SK-N-SH (cell line): ENCODE measurements at regions not wholly inside any gene's neighbourhood (a gene's known extent, or its start where the extent isn't known, plus 50 kb on each side); places are given as distances from the start of the nearest gene placed in this dataset.

Source experiments
- CTCF ChIA-PET: fragments of 300-600, 350-600 bp; formaldehyde crosslinking; extraction: SDS; loops from one replicate; lab custom pipeline; 2021; lab: Yijun Ruan, JAX
- POLR2A ChIA-PET: fragments of 350-600 bp; sonication (Branson Sonifier 250); formaldehyde crosslinking; extraction: SDS; loops from one replicate; lab custom pipeline; 2020; ENCODE audit warnings: antibody characterized with exemption, inconsistent platforms; lab: Yijun Ruan, JAX
- DNase-seq: peaks from one replicate; pipeline ENCODE4 v3.0.0; 2012
- H2AFZ ChIP-seq: fragments of 200-600 bp; sonication (generic); 2 replicates; pipeline ENCODE4 v1.8.1; 2016; ENCODE audit warnings: antibody characterized with exemption, mild to moderate bottlenecking, low read depth
- H3F3A ChIP-seq: fragments of 200-600 bp; sonication (generic); replicated peaks from 2 replicates; pipeline ENCODE3; 2016; ENCODE audit warnings: antibody characterized with exemption, mild to moderate bottlenecking; ENCODE audit not compliant: insufficient read depth
- H3K27ac ChIP-seq, 2 experiments: fragments of 200-500 bp in 1 of 2; fragments of 200-600 bp in 1 of 2; sonication (Bioruptor generic) in 1 of 2; sonication (generic), shearing (Covaris generic) in 1 of 2; 2 replicates each; pipeline versions ENCODE4 v1.5.1 to v1.6.1; 2014 to 2016; ENCODE audit warnings: low read depth in 2 of 2, inconsistent platforms in 1 of 2, low read length in 1 of 2, mild to moderate bottlenecking in 1 of 2, mixed read lengths in 1 of 2
- H3K27me3 ChIP-seq: fragments of 200-600 bp; sonication (generic), shearing (Covaris generic); 2 replicates; pipeline ENCODE4 v1.6.1; 2016; ENCODE audit warnings: mixed run types; ENCODE audit not compliant: insufficient read depth
- H3K36me3 ChIP-seq, 2 experiments: fragments of 200-500 bp in 1 of 2; fragments of 200-600 bp in 1 of 2; sonication (Bioruptor generic) in 1 of 2; sonication (generic) in 1 of 2; replicated peaks in 1 of 2; 2 replicates each; pipeline versions ENCODE3 to v1.5.1; 2014 to 2016; ENCODE audit warnings: low read length in 1 of 2, mild to moderate bottlenecking in 1 of 2; ENCODE audit not compliant: insufficient read depth in 2 of 2, control insufficient read depth in 1 of 2
- H3K4me1 ChIP-seq, 2 experiments: fragments of 200-500 bp in 1 of 2; fragments of 200-600 bp in 1 of 2; sonication (Bioruptor generic) in 1 of 2; sonication (generic), shearing (Covaris generic) in 1 of 2; 2 replicates each; pipeline versions ENCODE4 v1.5.1 to v1.6.1; 2014 to 2016; ENCODE audit warnings: low read depth in 1 of 2, low read length in 1 of 2, mixed run types in 1 of 2; ENCODE audit not compliant: insufficient read depth in 2 of 2, control insufficient read depth in 1 of 2
- H3K4me2 ChIP-seq: fragments of 200-600 bp; sonication (generic), shearing (Covaris generic); 2 replicates; pipeline ENCODE4 v1.6.1; 2017; ENCODE audit warnings: mixed run types
- H3K4me3 ChIP-seq, 2 experiments: fragments of 200-500 bp in 1 of 2; fragments of 200-600 bp in 1 of 2; sonication (Bioruptor generic) in 1 of 2; sonication (generic), shearing (Covaris generic) in 1 of 2; 2 replicates each; pipeline versions ENCODE4 v1.5.1 to v1.8.1; 2014 to 2016; ENCODE audit warnings: low read depth in 2 of 2, inconsistent platforms in 1 of 2, low read length in 1 of 2, mild to moderate bottlenecking in 1 of 2, mixed read lengths in 1 of 2, moderate library complexity in 1 of 2
- H3K79me2 ChIP-seq: fragments of 200-600 bp; sonication (generic); 2 replicates; pipeline ENCODE4 v1.8.1; 2017; ENCODE audit warnings: mild to moderate bottlenecking; ENCODE audit not compliant: insufficient read depth
- H3K9ac ChIP-seq: fragments of 200-600 bp; sonication (generic); 2 replicates; pipeline ENCODE4 v1.6.1; 2017; ENCODE audit warnings: mixed run types
- H3K9me2 ChIP-seq: fragments of 200-600 bp; sonication (generic); 2 replicates; pipeline ENCODE4 v1.6.1; 2017; ENCODE audit warnings: mixed run types
- H3K9me3 ChIP-seq: fragments of 200-600 bp; sonication (generic); 2 replicates; pipeline ENCODE4 v1.6.1; 2017; ENCODE audit warnings: mixed run types, mild to moderate bottlenecking, moderate library complexity
- H4K20me1 ChIP-seq: fragments of 200-600 bp; sonication (generic); 2 replicates; pipeline ENCODE4 v1.6.1; 2017; ENCODE audit warnings: mild to moderate bottlenecking, mixed run types; ENCODE audit not compliant: insufficient read depth
- CHD2 ChIP-seq: fragments of 150-350 bp; IDR thresholded peaks from 2 replicates; pipeline ENCODE4 v1.6.1; 2018; ENCODE audit warnings: low read length; ENCODE audit not compliant: partially characterized antibody
- EP300 ChIP-seq, 2 experiments: IDR thresholded peaks; 2 replicates each; pipeline versions ENCODE4 v1.4.0 to v1.6.1; 2012; ENCODE audit warnings: borderline replicate concordance in 1 of 2, low read depth in 1 of 2, low read length in 1 of 2
- FOXJ3 ChIP-seq: sonication (generic); formaldehyde crosslinking; IDR thresholded peaks from 2 replicates; pipeline ENCODE4 v1.5.1; 2020; ENCODE audit warnings: mild to moderate bottlenecking, missing genetic modification reagents
- GABPA ChIP-seq: IDR thresholded peaks from 2 replicates; pipeline ENCODE4 v1.4.0; 2012; ENCODE audit warnings: low read depth, mild to moderate bottlenecking
- MEF2A ChIP-seq: IDR thresholded peaks from 2 replicates; pipeline ENCODE4 v1.4.0; 2012; ENCODE audit warnings: low read depth, borderline replicate concordance
- MXI1 ChIP-seq: IDR thresholded peaks from 2 replicates; pipeline ENCODE4 v1.6.1; 2012; ENCODE audit warnings: mild to moderate bottlenecking, low read depth, low read length, improper control_type of control experiment
- NFIC ChIP-seq: IDR thresholded peaks from 2 replicates; pipeline ENCODE4 v1.4.0; 2012; ENCODE audit warnings: borderline replicate concordance
- RAD21 ChIP-seq: IDR thresholded peaks from 2 replicates; pipeline ENCODE4 v1.6.1; 2012; ENCODE audit warnings: mild to moderate bottlenecking, low read length
- RCOR1 ChIP-seq: fragments of 150-350 bp; IDR thresholded peaks from 2 replicates; pipeline ENCODE4 v1.6.1; 2017; ENCODE audit warnings: antibody characterized with exemption, low read length
- RFX5 ChIP-seq: IDR thresholded peaks from 2 replicates; pipeline ENCODE4 v1.6.1; 2012; ENCODE audit warnings: mild to moderate bottlenecking, improper control_type of control experiment, low read length
- SMC3 ChIP-seq: IDR thresholded peaks from 2 replicates; pipeline ENCODE4 v1.6.1; 2012; ENCODE audit warnings: low read depth, low read length, improper control_type of control experiment
- TCF12 ChIP-seq: IDR thresholded peaks from 2 replicates; pipeline ENCODE4 v1.4.0; 2012
- YY1 ChIP-seq: IDR thresholded peaks from 2 replicates; pipeline ENCODE4 v1.4.0; 2012; ENCODE audit warnings: low read depth, mild to moderate bottlenecking
- WGBS: methylation state at CpG from one replicate; pipeline ENCODE4 v1.1.6; 2017; ENCODE audit warnings: low lambda C conversion rate; 5-methylcytosine and 5-hydroxymethylcytosine counted together
- TF ChIP-seq, protein P1 (sequence below): fragments of 150-350 bp; IDR thresholded peaks from 2 replicates; pipeline ENCODE4 v1.6.1; 2017; ENCODE audit warnings: antibody characterized with exemption, low read length, low read depth, borderline replicate concordance
- TF ChIP-seq, protein P2 (sequence below): fragments of 150-350 bp; IDR thresholded peaks from 2 replicates; pipeline ENCODE4 v1.6.1; 2016; ENCODE audit warnings: mild to moderate bottlenecking, low read depth, low read length
- TF ChIP-seq, protein P3 (sequence below): IDR thresholded peaks from 2 replicates; pipeline ENCODE4 v1.4.0; 2012; ENCODE audit warnings: low read depth
- TF ChIP-seq, protein P4 (sequence below): IDR thresholded peaks from 2 replicates; pipeline ENCODE4 v1.4.0; 2012; ENCODE audit warnings: low read depth, borderline replicate concordance
- TF ChIP-seq, protein P5 (sequence below): fragments of 200-600 bp; sonication (generic); IDR thresholded peaks from 2 replicates; pipeline ENCODE4 v1.6.1; 2017; ENCODE audit warnings: antibody characterized with exemption, mild to moderate bottlenecking, moderate library complexity
- TF ChIP-seq, protein P6 (sequence below): IDR thresholded peaks from 2 replicates; pipeline ENCODE4 v1.6.1; 2012; ENCODE audit warnings: mild to moderate bottlenecking, low read depth, low read length, moderate library complexity

DNA sequence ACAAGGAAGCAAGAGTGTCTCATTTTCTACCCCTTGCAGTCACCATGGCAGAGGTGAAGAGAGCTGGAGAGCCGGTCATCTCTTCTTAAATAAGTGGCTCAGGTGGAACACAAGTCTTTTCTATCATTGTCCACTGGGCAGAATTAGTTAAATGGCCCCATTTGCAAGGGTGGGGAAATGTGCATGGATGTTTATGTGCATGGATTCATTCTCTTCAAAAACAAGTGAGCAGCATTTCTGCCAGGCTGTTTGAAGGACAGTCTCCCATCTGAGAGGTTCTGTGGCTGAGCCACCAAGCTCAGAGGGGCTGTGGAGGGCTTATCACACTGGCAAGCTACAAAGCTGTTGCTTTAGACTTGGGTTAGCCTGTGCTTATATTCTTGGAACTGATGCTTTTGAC, 370.3 kb upstream of the MTPN start:
- no peaks in the 10 kb centered on the region for H3K27me3 ChIP-seq
- H3K27ac ChIP-seq: no peak overlapping the region
- TF ChIP-seq, protein P1, sequence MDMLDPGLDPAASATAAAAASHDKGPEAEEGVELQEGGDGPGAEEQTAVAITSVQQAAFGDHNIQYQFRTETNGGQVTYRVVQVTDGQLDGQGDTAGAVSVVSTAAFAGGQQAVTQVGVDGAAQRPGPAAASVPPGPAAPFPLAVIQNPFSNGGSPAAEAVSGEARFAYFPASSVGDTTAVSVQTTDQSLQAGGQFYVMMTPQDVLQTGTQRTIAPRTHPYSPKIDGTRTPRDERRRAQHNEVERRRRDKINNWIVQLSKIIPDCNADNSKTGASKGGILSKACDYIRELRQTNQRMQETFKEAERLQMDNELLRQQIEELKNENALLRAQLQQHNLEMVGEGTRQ: no peak
- no peak for TF ChIP-seq NFIC
- TF ChIP-seq, protein P2, sequence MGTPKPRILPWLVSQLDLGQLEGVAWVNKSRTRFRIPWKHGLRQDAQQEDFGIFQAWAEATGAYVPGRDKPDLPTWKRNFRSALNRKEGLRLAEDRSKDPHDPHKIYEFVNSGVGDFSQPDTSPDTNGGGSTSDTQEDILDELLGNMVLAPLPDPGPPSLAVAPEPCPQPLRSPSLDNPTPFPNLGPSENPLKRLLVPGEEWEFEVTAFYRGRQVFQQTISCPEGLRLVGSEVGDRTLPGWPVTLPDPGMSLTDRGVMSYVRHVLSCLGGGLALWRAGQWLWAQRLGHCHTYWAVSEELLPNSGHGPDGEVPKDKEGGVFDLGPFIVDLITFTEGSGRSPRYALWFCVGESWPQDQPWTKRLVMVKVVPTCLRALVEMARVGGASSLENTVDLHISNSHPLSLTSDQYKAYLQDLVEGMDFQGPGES: no peak
- no peak for TF ChIP-seq RFX5
- H3K79me2 ChIP-seq: no peaks in the 10 kb centered on the region
- no peak for DNase-seq
- no peaks in the 10 kb centered on the region for H3F3A ChIP-seq
- no peaks in the 10 kb centered on the region for H3K4me1 ChIP-seq
- H3K9me2 ChIP-seq: no peaks in the 10 kb centered on the region
- CTCF ChIA-PET: no interaction called here
- no peak overlapping the region for H2AFZ ChIP-seq
- H4K20me1 ChIP-seq: no peaks in the 10 kb centered on the region
- H3K9ac ChIP-seq: no peak overlapping the region
- H3K36me3 ChIP-seq: no peaks in the 10 kb centered on the region
- WGBS: 21% methylated on average over 1 of the region's 1 CpG
- no peak overlapping the region for H3K4me2 ChIP-seq
- POLR2A ChIA-PET: no interaction called here
- no peak overlapping the region for H3K4me3 ChIP-seq
- H3K9me3 ChIP-seq: no peaks in the 10 kb centered on the region

DNA sequence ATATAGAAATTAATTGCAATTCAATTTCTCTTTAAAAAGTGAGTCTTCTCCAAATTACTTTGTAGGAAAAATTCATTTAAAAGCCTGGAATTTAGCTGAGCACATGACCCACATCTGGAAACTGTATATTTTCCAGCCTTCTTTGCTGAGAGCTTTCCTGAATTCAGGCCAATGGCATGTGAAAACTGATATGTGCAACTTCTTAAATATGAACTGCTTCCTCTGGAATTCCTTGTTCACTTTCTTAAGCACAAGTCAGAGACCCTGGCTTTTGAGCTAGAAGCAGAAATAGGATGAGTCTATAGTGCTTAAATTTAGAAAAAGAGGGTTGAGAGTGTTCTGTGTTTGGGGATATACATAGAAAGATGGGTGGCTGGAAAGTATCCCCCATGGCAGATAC, 365.1 kb upstream of the MTPN start:
- H3K9me2 ChIP-seq: no peaks in the 10 kb centered on the region
- no peaks in the 10 kb centered on the region for H3F3A ChIP-seq
- DNase-seq: no peak
- CTCF ChIA-PET: interaction anchor here (0.8 kb wide), 1 partner anchor 12 kb away, joined by 3 read pairs; no protein-coding TSS in a partner anchor
- H3K4me3 ChIP-seq: no peak overlapping the region
- no peaks in the 10 kb centered on the region for H4K20me1 ChIP-seq
- POLR2A ChIA-PET: no interaction called here
- no peak overlapping the region for H3K27ac ChIP-seq
- no peaks in the 10 kb centered on the region for H3K27me3 ChIP-seq
- H3K9ac ChIP-seq: no peak overlapping the region
- no peaks in the 10 kb centered on the region for H3K4me1 ChIP-seq
- no peak overlapping the region for H2AFZ ChIP-seq
- H3K36me3 ChIP-seq: no peaks in the 10 kb centered on the region
- H3K9me3 ChIP-seq: no peaks in the 10 kb centered on the region
- H3K4me2 ChIP-seq: no peak overlapping the region
- no peaks in the 10 kb centered on the region for H3K79me2 ChIP-seq
- TF ChIP-seq, protein P3, sequence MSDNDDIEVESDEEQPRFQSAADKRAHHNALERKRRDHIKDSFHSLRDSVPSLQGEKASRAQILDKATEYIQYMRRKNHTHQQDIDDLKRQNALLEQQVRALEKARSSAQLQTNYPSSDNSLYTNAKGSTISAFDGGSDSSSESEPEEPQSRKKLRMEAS: no peak
- TF ChIP-seq FOXJ3 (no peak), RAD21 (no peak), RCOR1 (no peak), CHD2 (no peak), TCF12 (no peak), MEF2A (no peak), MXI1 (no peak), NFIC (no peak), EP300 (IDR thresholded peaks at IDR 0.05; ENCODE audit: borderline replicate concordance in 1 of 2, low read depth in 1 of 2, low read length in 1 of 2) (no peak), GABPA (no peak), YY1 (no peak), SMC3 (no peak)
- TF ChIP-seq, protein P4, sequence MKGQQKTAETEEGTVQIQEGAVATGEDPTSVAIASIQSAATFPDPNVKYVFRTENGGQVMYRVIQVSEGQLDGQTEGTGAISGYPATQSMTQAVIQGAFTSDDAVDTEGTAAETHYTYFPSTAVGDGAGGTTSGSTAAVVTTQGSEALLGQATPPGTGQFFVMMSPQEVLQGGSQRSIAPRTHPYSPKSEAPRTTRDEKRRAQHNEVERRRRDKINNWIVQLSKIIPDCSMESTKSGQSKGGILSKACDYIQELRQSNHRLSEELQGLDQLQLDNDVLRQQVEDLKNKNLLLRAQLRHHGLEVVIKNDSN: no peak
- TF ChIP-seq, protein P5, sequence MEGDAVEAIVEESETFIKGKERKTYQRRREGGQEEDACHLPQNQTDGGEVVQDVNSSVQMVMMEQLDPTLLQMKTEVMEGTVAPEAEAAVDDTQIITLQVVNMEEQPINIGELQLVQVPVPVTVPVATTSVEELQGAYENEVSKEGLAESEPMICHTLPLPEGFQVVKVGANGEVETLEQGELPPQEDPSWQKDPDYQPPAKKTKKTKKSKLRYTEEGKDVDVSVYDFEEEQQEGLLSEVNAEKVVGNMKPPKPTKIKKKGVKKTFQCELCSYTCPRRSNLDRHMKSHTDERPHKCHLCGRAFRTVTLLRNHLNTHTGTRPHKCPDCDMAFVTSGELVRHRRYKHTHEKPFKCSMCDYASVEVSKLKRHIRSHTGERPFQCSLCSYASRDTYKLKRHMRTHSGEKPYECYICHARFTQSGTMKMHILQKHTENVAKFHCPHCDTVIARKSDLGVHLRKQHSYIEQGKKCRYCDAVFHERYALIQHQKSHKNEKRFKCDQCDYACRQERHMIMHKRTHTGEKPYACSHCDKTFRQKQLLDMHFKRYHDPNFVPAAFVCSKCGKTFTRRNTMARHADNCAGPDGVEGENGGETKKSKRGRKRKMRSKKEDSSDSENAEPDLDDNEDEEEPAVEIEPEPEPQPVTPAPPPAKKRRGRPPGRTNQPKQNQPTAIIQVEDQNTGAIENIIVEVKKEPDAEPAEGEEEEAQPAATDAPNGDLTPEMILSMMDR: no peak
- TF ChIP-seq, protein P6, sequence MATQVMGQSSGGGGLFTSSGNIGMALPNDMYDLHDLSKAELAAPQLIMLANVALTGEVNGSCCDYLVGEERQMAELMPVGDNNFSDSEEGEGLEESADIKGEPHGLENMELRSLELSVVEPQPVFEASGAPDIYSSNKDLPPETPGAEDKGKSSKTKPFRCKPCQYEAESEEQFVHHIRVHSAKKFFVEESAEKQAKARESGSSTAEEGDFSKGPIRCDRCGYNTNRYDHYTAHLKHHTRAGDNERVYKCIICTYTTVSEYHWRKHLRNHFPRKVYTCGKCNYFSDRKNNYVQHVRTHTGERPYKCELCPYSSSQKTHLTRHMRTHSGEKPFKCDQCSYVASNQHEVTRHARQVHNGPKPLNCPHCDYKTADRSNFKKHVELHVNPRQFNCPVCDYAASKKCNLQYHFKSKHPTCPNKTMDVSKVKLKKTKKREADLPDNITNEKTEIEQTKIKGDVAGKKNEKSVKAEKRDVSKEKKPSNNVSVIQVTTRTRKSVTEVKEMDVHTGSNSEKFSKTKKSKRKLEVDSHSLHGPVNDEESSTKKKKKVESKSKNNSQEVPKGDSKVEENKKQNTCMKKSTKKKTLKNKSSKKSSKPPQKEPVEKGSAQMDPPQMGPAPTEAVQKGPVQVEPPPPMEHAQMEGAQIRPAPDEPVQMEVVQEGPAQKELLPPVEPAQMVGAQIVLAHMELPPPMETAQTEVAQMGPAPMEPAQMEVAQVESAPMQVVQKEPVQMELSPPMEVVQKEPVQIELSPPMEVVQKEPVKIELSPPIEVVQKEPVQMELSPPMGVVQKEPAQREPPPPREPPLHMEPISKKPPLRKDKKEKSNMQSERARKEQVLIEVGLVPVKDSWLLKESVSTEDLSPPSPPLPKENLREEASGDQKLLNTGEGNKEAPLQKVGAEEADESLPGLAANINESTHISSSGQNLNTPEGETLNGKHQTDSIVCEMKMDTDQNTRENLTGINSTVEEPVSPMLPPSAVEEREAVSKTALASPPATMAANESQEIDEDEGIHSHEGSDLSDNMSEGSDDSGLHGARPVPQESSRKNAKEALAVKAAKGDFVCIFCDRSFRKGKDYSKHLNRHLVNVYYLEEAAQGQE: no peak
- TF ChIP-seq, protein P1: no peak
